Loucy (cell line): ENCODE measurements at regions not wholly inside any gene's neighbourhood (a gene's known extent, or its start where the extent isn't known, plus 50 kb on each side); places are given as distances from the start of the nearest gene placed in this dataset.

ENCODE experiments used
- H2AFZ ChIP-seq: fragments of 200-600 bp; sonication (generic); 2 replicates; pipeline ENCODE4 v1.6.0; 2016; ENCODE audit warnings: antibody characterized with exemption, mild to moderate bottlenecking, low read length, moderate library complexity
- H3F3A ChIP-seq: fragments of 200-600 bp; 2 replicates; pipeline ENCODE4 v1.6.0; 2016; ENCODE audit warnings: antibody characterized with exemption, low read depth, mild to moderate bottlenecking
- H3K27me3 ChIP-seq: fragments of 200-600 bp; sonication (generic); 2 replicates; pipeline ENCODE4 v1.6.1; 2014; ENCODE audit warnings: low read length, mild to moderate bottlenecking; ENCODE audit not compliant: insufficient read depth, poor library complexity, severe bottlenecking
- H3K36me3 ChIP-seq: fragments of 200-600 bp; sonication (generic); 2 replicates; pipeline ENCODE4 v1.6.1; 2016; ENCODE audit warnings: low read length; ENCODE audit not compliant: insufficient read depth
- H3K4me1 ChIP-seq: fragments of 200-600 bp; sonication (generic); 2 replicates; pipeline ENCODE4 v1.5.1; 2014; ENCODE audit warnings: low read length, mild to moderate bottlenecking; ENCODE audit not compliant: insufficient read depth, poor library complexity, severe bottlenecking
- H3K4me2 ChIP-seq: fragments of 200-600 bp; sonication (generic); 2 replicates; pipeline ENCODE4 v1.6.0; 2014; ENCODE audit warnings: antibody characterized with exemption, low read length, low read depth, mild to moderate bottlenecking; ENCODE audit not compliant: poor library complexity, severe bottlenecking
- H3K4me3 ChIP-seq: fragments of 200-600 bp; sonication (generic); 2 replicates; pipeline ENCODE4 v1.5.1; 2014; ENCODE audit warnings: low read length, mild to moderate bottlenecking, mixed read lengths; ENCODE audit not compliant: poor library complexity, severe bottlenecking
- H3K79me2 ChIP-seq: fragments of 200-600 bp; sonication (generic); 2 replicates; pipeline ENCODE4 v1.6.1; 2014; ENCODE audit warnings: low read length; ENCODE audit not compliant: insufficient read depth
- H3K9ac ChIP-seq: fragments of 200-600 bp; sonication (generic); 2 replicates; pipeline ENCODE4 v1.6.0; 2014; ENCODE audit warnings: mild to moderate bottlenecking, low read depth, low read length, moderate library complexity; ENCODE audit not compliant: poor library complexity, severe bottlenecking
- H3K9me2 ChIP-seq: fragments of 200-600 bp; sonication (generic); replicated peaks from 2 replicates; pipeline ENCODE4 v1.6.1; 2016; ENCODE audit warnings: low read depth, low read length, mixed read lengths
- H3K9me3 ChIP-seq: fragments of 200-600 bp; sonication (generic); 2 replicates; pipeline ENCODE4 v1.6.1; 2014; ENCODE audit warnings: mild to moderate bottlenecking, antibody characterized with exemption, low read length, low read depth; ENCODE audit not compliant: insufficient read depth
- H4K20me1 ChIP-seq: fragments of 200-600 bp; sonication (generic); 2 replicates; pipeline ENCODE4 v1.6.0; 2014; ENCODE audit warnings: antibody characterized with exemption, low read length, mild to moderate bottlenecking; ENCODE audit not compliant: insufficient read depth, poor library complexity, severe bottlenecking
- CTCF ChIP-seq: fragments of 200-600 bp; sonication (generic); conservative IDR thresholded peaks from 2 replicates; pipeline ENCODE4 v1.5.1; 2014; ENCODE audit warnings: mild to moderate bottlenecking, antibody characterized with exemption, low read length
- EZH2phosphoT487 ChIP-seq: fragments of 200-600 bp; IDR thresholded peaks from 2 replicates; pipeline ENCODE4 v1.6.1; 2018; ENCODE audit warnings: antibody characterized with exemption, mild to moderate bottlenecking, moderate library complexity, borderline replicate concordance

- TF ChIP-seq EZH2phosphoT487 (no peak), CTCF (no peak)
- Histone ChIP-seq H4K20me1 (no peaks in the 10 kb centered on the region), H3K9ac (no peak overlapping the region), H3K27me3 (no peaks in the 10 kb centered on the region), H3K4me3 (no peak overlapping the region), H3K79me2 (no peaks in the 10 kb centered on the region), H3K9me3 (no peaks in the 10 kb centered on the region), H3K36me3 (no peaks in the 10 kb centered on the region), H3K4me2 (no peak overlapping the region), H3F3A (no peaks in the 10 kb centered on the region), H3K4me1 (no peaks in the 10 kb centered on the region), H3K9me2 (no peaks in the 10 kb centered on the region), H2AFZ (no peak overlapping the region)
Observed at GRCh38 chr13:77838271-77838670, 80.4 kb downstream of the EDNRB start.

- H3K4me2 ChIP-seq = no peak overlapping the region
- H3K36me3 ChIP-seq = no peaks in the 10 kb centered on the region
- H3K4me1 ChIP-seq = no peaks in the 10 kb centered on the region
- no peak overlapping the region for H3K4me3 ChIP-seq
- no peaks in the 10 kb centered on the region for H3K9me2 ChIP-seq
- H3K9me3 ChIP-seq = no peaks in the 10 kb centered on the region
- no peak overlapping the region for H3K9ac ChIP-seq
- H3F3A ChIP-seq = no peaks in the 10 kb centered on the region
- TF ChIP-seq CTCF (no peak), EZH2phosphoT487 (no peak)
- H2AFZ ChIP-seq = no peak overlapping the region
- H3K27me3 ChIP-seq = no peaks in the 10 kb centered on the region
- no peaks in the 10 kb centered on the region for H3K79me2 ChIP-seq
- no peaks in the 10 kb centered on the region for H4K20me1 ChIP-seq
Observed at GRCh38 chr13:77836423-77836822, 82.2 kb downstream of the EDNRB start.

GRCh38 chr13:77833331-77833863 lies 85.2 kb downstream of the EDNRB start:
- no peaks in the 10 kb centered on the region for H3K79me2 ChIP-seq
- H3K4me3 ChIP-seq = no peak overlapping the region
- H2AFZ ChIP-seq = no peak overlapping the region
- no peaks in the 10 kb centered on the region for H3K9me3 ChIP-seq
- no peaks in the 10 kb centered on the region for H3K4me1 ChIP-seq
- TF ChIP-seq CTCF (no peak), EZH2phosphoT487 (no peak)
- H4K20me1 ChIP-seq = no peaks in the 10 kb centered on the region
- H3K4me2 ChIP-seq = no peak overlapping the region
- no peaks in the 10 kb centered on the region for H3K27me3 ChIP-seq
- H3K9me2 ChIP-seq = no peaks in the 10 kb centered on the region
- H3K36me3 ChIP-seq = no peaks in the 10 kb centered on the region
- H3K9ac ChIP-seq = no peak overlapping the region
- no peaks in the 10 kb centered on the region for H3F3A ChIP-seq
